ENCODE measurements at regions not wholly inside any gene's neighbourhood (a gene's known extent, or its start where the extent isn't known, plus 50 kb on each side); places are given as distances from the start of the nearest gene placed in this dataset.

- TF ChIP-seq POLR2A (IDR thresholded peaks at IDR 0.05; ENCODE audit: low read depth, low read length) (no peak), POLR2AphosphoS5 (IDR thresholded peaks at IDR 0.05; ENCODE audit: low read depth, low read length) (no peak)
Observed at GRCh38 chr5:115389799-115390382, 93.4 kb upstream of the CCDC112 start.

All from GM12892 (cell line).